Liver (tissue), 8 donors: ENCODE measurements at regions not wholly inside any gene's neighbourhood (a gene's known extent, or its start where the extent isn't known, plus 50 kb on each side); places are given as distances from the start of the nearest gene placed in this dataset.

Experiments
- DNase-seq: peaks from one replicate; pipeline ENCODE4 v3.0.0-alpha.2; 2017; ENCODE audit warnings: low spot score
- H3K27ac ChIP-seq, 2 donors: one replicate each; pipeline ENCODE4 v1.7.0; 2013; ENCODE audit warnings: inconsistent platforms in 2 of 2, low read length in 2 of 2, control low read depth in 1 of 2, low read depth in 1 of 2, mild to moderate bottlenecking in 1 of 2
- H3K27me3 ChIP-seq, 4 donors: one replicate each; pipeline versions ENCODE4 v1.6.1 to v1.7.0; 2013; ENCODE audit warnings: low read length in 3 of 4, inconsistent platforms in 1 of 4, mild to moderate bottlenecking in 1 of 4, moderate library complexity in 1 of 4; ENCODE audit not compliant: control insufficient read depth in 4 of 4, insufficient read depth in 4 of 4
- H3K36me3 ChIP-seq, 4 donors: one replicate each; pipeline versions ENCODE4 v1.6.1 to v1.7.0; 2013; ENCODE audit warnings: low read length in 3 of 4, mild to moderate bottlenecking in 3 of 4, low read depth in 1 of 4, moderate library complexity in 1 of 4; ENCODE audit not compliant: control insufficient read depth in 4 of 4, insufficient read depth in 3 of 4
- H3K4me1 ChIP-seq, 4 donors: one replicate each; pipeline versions ENCODE4 v1.6.1 to v1.7.0; 2013; ENCODE audit warnings: low read length in 3 of 4, mild to moderate bottlenecking in 3 of 4, moderate library complexity in 1 of 4; ENCODE audit not compliant: control insufficient read depth in 4 of 4, insufficient read depth in 4 of 4
- H3K4me3 ChIP-seq, 3 donors: one replicate each; pipeline versions ENCODE4 v1.6.1 to v1.7.0; 2013; ENCODE audit warnings: low read length in 3 of 3, control low read depth in 1 of 3, low read depth in 1 of 3, mild to moderate bottlenecking in 1 of 3
- H3K9ac ChIP-seq, 2 donors: one replicate each; pipeline ENCODE4 v1.7.0; 2013; ENCODE audit warnings: low read length in 2 of 2, mild to moderate bottlenecking in 2 of 2, moderate library complexity in 2 of 2, control low read depth in 1 of 2, low read depth in 1 of 2
- H3K9me3 ChIP-seq, 4 donors: one replicate each; pipeline versions ENCODE4 v1.6.1 to v1.7.0; 2013; ENCODE audit warnings: low read length in 3 of 4; ENCODE audit not compliant: control insufficient read depth in 4 of 4
- EGR1 ChIP-seq, 2 donors: IDR thresholded peaks; 2 replicates each; pipeline ENCODE4 v1.6.1; 2016 to 2018; ENCODE audit warnings: antibody characterized with exemption in 2 of 2, low read depth in 2 of 2
- FOXA2 ChIP-seq: IDR thresholded peaks from 2 replicates; pipeline ENCODE4 v1.6.1; 2016; ENCODE audit warnings: antibody characterized with exemption
- GABPA ChIP-seq, 2 donors: IDR thresholded peaks in 1 of 2; conservative IDR thresholded peaks in 1 of 2; 2 replicates each; pipeline ENCODE4 v1.6.1; 2016; ENCODE audit warnings: antibody characterized with exemption in 2 of 2, mild to moderate bottlenecking in 1 of 2, moderate library complexity in 1 of 2
- HNF4A ChIP-seq, 2 donors: conservative IDR thresholded peaks; 2 replicates each; pipeline ENCODE4 v1.6.1; 2016; ENCODE audit warnings: antibody characterized with exemption in 2 of 2, mild to moderate bottlenecking in 2 of 2
- HNF4G ChIP-seq: IDR thresholded peaks from 2 replicates; pipeline ENCODE4 v1.6.1; 2016; ENCODE audit warnings: antibody characterized with exemption
- NR2F2 ChIP-seq: IDR thresholded peaks from 2 replicates; pipeline ENCODE4 v1.6.1; 2016; ENCODE audit warnings: antibody characterized with exemption
- RAD21 ChIP-seq, 2 donors: IDR thresholded peaks; 2 replicates each; pipeline ENCODE4 v1.6.1; 2016; ENCODE audit warnings: antibody characterized with exemption in 2 of 2, mild to moderate bottlenecking in 2 of 2
- RXRA ChIP-seq, 2 donors: IDR thresholded peaks; 2 replicates each; pipeline ENCODE4 v1.6.1; 2017 to 2018; ENCODE audit warnings: antibody characterized with exemption in 2 of 2, mild to moderate bottlenecking in 1 of 2
- SP1 ChIP-seq: IDR thresholded peaks from 2 replicates; pipeline ENCODE4 v1.6.1; 2018; ENCODE audit warnings: antibody characterized with exemption, mild to moderate bottlenecking
- TAF1 ChIP-seq: conservative IDR thresholded peaks from 2 replicates; pipeline ENCODE4 v1.6.1; 2016; ENCODE audit warnings: antibody characterized with exemption, mild to moderate bottlenecking
- YY1 ChIP-seq: IDR thresholded peaks from 2 replicates; pipeline ENCODE4 v1.6.1; 2016; ENCODE audit warnings: antibody characterized with exemption, mild to moderate bottlenecking
- WGBS: extraction: QIAGEN DNeasy Blood & Tissue Kit; methylation state at CpG from one replicate; pipeline ENCODE4 v1.1.7; 2013; 5-methylcytosine and 5-hydroxymethylcytosine counted together
- TF ChIP-seq, protein P1 (sequence below): IDR thresholded peaks from 2 replicates; pipeline ENCODE4 v1.6.1; 2016; ENCODE audit warnings: antibody characterized with exemption
- TF ChIP-seq, protein P2 (sequence below): IDR thresholded peaks from 2 replicates; pipeline ENCODE4 v1.6.1; 2016; ENCODE audit warnings: antibody characterized with exemption
- TF ChIP-seq, protein P3 (sequence below): fragments of 150-350 bp; IDR thresholded peaks from 2 replicates; pipeline ENCODE4 v1.5.1; 2017; ENCODE audit warnings: improper control_type of control experiment, low read depth, low read length; ENCODE audit not compliant: missing input control
- TF ChIP-seq, protein P4 (sequence below): IDR thresholded peaks from 2 replicates; pipeline ENCODE4 v1.6.1; 2016; ENCODE audit warnings: antibody characterized with exemption, mild to moderate bottlenecking
- donor health status: healthy.
- donor health status: healthy.
- donor health status: healthy.
- donor health status: healthy.
- donor health status: healthy.

DNA sequence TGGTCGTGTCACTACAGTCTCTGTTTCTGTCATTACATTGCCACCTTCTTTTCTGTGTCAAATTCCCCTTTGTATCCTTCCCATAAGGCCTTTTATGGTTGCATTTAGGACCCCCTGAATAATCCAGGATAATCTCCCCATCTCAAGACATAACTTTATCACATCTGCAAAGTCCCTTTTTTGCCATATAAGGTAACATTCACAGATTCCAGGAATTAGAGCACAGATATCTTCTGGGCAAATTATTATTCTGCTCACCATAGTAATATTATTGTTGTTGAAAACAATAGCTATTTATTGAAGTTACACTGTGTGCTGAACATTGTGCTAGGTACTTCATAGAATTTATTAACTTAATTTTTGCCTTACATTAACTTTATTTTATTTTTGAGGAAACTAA is 159.1 kb downstream of the TFAP2B start:
- Histone ChIP-seq H3K36me3 (no peaks in the 10 kb centered on the region), H3K9ac (no peak overlapping the region), H3K27ac (no peak overlapping the region), H3K4me3 (no peak overlapping the region), H3K4me1 (peaks cover 0 to 1% (median 0%) of the 10 kb centered on the region in 4 donors), H3K27me3 (no peaks in the 10 kb centered on the region), H3K9me3 (no peaks in the 10 kb centered on the region)
- DNase-seq = no peak
- TF ChIP-seq NR2F2 = no peak
- 87% methylated on average over 1 of the region's 1 CpG for WGBS

DNA sequence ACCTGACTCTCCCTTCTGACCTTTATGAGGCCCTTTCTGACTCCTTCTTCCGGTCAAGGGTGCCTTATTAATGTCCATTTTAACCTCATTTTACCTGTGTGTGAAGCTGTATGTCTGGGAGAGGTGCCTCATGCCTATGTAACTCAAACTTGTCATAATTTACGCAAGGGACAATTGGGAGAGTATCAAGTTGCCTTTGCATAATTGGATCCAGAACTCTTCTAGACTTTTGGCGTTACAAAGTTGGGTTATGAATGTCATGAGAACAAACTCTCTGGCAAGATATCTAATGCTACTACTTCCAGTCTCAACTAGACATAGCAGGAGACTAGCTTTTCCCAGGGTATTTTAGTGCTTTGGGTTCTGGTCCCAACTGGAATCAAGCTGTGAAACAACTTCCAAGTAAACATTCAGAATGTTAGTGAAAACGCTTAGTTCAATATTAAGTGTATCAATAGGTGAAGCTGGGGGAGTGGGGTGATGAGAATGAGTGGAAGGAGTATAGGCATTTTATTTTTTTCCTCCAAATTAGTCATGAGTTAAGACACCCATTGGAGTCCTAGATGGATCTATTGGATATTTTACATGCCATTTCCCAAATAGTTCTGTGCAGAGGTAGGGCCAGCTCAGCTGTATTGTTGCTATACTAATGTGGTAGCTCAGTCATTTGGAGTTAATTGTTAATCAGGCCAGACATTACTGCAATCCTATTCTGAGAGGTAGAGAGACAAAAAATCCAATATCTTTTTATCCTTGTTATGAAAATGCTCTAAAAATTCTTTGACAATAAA is 159.9 kb downstream of the TFAP2B start:
- H3K36me3 ChIP-seq = no peaks in the 10 kb centered on the region
- H3K4me3 ChIP-seq = no peak overlapping the region
- H3K9me3 ChIP-seq = no peaks in the 10 kb centered on the region
- H3K27me3 ChIP-seq = no peaks in the 10 kb centered on the region
- no peak for DNase-seq
- H3K4me1 ChIP-seq = no peaks in the 10 kb centered on the region
- no peak overlapping the region for H3K9ac ChIP-seq
- TF ChIP-seq, protein P1, sequence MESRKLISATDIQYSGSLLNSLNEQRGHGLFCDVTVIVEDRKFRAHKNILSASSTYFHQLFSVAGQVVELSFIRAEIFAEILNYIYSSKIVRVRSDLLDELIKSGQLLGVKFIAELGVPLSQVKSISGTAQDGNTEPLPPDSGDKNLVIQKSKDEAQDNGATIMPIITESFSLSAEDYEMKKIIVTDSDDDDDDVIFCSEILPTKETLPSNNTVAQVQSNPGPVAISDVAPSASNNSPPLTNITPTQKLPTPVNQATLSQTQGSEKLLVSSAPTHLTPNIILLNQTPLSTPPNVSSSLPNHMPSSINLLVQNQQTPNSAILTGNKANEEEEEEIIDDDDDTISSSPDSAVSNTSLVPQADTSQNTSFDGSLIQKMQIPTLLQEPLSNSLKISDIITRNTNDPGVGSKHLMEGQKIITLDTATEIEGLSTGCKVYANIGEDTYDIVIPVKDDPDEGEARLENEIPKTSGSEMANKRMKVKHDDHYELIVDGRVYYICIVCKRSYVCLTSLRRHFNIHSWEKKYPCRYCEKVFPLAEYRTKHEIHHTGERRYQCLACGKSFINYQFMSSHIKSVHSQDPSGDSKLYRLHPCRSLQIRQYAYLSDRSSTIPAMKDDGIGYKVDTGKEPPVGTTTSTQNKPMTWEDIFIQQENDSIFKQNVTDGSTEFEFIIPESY = no peak
- TF ChIP-seq, protein P2, sequence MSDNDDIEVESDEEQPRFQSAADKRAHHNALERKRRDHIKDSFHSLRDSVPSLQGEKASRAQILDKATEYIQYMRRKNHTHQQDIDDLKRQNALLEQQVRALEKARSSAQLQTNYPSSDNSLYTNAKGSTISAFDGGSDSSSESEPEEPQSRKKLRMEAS = no peak
- TF ChIP-seq TAF1 = no peak
- no peak for TF ChIP-seq YY1
- TF ChIP-seq SP1 = no peak
- TF ChIP-seq FOXA2 = no peak
- no peak for TF ChIP-seq EGR1 (IDR thresholded peaks at IDR 0.05; ENCODE audit: low read depth in 2 of 2)
- TF ChIP-seq, protein P3, sequence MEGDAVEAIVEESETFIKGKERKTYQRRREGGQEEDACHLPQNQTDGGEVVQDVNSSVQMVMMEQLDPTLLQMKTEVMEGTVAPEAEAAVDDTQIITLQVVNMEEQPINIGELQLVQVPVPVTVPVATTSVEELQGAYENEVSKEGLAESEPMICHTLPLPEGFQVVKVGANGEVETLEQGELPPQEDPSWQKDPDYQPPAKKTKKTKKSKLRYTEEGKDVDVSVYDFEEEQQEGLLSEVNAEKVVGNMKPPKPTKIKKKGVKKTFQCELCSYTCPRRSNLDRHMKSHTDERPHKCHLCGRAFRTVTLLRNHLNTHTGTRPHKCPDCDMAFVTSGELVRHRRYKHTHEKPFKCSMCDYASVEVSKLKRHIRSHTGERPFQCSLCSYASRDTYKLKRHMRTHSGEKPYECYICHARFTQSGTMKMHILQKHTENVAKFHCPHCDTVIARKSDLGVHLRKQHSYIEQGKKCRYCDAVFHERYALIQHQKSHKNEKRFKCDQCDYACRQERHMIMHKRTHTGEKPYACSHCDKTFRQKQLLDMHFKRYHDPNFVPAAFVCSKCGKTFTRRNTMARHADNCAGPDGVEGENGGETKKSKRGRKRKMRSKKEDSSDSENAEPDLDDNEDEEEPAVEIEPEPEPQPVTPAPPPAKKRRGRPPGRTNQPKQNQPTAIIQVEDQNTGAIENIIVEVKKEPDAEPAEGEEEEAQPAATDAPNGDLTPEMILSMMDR = no peak
- TF ChIP-seq RAD21 (IDR thresholded peaks at IDR 0.05) = no peak
- no peak for TF ChIP-seq RXRA (IDR thresholded peaks at IDR 0.05)
- TF ChIP-seq, protein P4, sequence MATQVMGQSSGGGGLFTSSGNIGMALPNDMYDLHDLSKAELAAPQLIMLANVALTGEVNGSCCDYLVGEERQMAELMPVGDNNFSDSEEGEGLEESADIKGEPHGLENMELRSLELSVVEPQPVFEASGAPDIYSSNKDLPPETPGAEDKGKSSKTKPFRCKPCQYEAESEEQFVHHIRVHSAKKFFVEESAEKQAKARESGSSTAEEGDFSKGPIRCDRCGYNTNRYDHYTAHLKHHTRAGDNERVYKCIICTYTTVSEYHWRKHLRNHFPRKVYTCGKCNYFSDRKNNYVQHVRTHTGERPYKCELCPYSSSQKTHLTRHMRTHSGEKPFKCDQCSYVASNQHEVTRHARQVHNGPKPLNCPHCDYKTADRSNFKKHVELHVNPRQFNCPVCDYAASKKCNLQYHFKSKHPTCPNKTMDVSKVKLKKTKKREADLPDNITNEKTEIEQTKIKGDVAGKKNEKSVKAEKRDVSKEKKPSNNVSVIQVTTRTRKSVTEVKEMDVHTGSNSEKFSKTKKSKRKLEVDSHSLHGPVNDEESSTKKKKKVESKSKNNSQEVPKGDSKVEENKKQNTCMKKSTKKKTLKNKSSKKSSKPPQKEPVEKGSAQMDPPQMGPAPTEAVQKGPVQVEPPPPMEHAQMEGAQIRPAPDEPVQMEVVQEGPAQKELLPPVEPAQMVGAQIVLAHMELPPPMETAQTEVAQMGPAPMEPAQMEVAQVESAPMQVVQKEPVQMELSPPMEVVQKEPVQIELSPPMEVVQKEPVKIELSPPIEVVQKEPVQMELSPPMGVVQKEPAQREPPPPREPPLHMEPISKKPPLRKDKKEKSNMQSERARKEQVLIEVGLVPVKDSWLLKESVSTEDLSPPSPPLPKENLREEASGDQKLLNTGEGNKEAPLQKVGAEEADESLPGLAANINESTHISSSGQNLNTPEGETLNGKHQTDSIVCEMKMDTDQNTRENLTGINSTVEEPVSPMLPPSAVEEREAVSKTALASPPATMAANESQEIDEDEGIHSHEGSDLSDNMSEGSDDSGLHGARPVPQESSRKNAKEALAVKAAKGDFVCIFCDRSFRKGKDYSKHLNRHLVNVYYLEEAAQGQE = no peak
- TF ChIP-seq HNF4A (conservative IDR thresholded peaks at IDR 0.05) = no peak
- no peak for TF ChIP-seq GABPA (IDR thresholded peaks at IDR 0.05 in 1 of 2, conservative IDR thresholded peaks at IDR 0.05 in 1 of 2)
- no peak for TF ChIP-seq NR2F2
- TF ChIP-seq HNF4G = no peak
- H3K27ac ChIP-seq = no peak overlapping the region
- 81% methylated on average over 4 of the region's 4 CpGs for WGBS
